ENCODE measurements at regions not wholly inside any gene's neighbourhood (a gene's known extent, or its start where the extent isn't known, plus 50 kb on each side); places are given as distances from the start of the nearest gene placed in this dataset.

DNA sequence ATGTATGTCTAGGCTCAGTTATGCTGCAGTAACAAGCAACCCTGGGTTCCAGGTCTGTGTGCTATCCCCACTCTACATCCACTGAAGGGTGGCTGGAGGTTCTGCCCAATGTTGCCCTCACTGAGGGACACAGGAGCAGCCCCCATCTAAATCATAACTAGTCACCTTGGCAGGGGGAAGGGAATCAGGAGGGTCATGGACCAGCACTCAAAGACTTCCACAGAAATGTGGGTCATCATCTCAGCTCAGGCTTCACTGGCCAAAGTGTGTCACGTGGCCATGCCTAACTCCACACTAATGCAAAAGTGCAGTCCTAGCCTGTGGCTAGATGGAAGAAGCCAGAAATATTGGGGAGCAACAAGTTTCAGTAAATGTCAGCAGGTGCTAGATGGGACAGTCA, 137.3 kb upstream of the ZNF507 start:
- TF ChIP-seq EZH2 (IDR thresholded peaks at IDR 0.05; ENCODE audit: insufficient read depth, low read length), result no peak
- TF ChIP-seq, protein P1, sequence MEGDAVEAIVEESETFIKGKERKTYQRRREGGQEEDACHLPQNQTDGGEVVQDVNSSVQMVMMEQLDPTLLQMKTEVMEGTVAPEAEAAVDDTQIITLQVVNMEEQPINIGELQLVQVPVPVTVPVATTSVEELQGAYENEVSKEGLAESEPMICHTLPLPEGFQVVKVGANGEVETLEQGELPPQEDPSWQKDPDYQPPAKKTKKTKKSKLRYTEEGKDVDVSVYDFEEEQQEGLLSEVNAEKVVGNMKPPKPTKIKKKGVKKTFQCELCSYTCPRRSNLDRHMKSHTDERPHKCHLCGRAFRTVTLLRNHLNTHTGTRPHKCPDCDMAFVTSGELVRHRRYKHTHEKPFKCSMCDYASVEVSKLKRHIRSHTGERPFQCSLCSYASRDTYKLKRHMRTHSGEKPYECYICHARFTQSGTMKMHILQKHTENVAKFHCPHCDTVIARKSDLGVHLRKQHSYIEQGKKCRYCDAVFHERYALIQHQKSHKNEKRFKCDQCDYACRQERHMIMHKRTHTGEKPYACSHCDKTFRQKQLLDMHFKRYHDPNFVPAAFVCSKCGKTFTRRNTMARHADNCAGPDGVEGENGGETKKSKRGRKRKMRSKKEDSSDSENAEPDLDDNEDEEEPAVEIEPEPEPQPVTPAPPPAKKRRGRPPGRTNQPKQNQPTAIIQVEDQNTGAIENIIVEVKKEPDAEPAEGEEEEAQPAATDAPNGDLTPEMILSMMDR (IDR thresholded peaks at IDR 0.05; ENCODE audit: insufficient read depth, low read depth, low read length), result no peak
- Histone ChIP-seq H3K36me3 (ENCODE audit: insufficient read depth, low read length) (no peaks in the 10 kb centered on the region), H3K4me3 (ENCODE audit: insufficient read depth, low read depth, low read length) (no peak overlapping the region), H3K27me3 (ENCODE audit: insufficient read depth, low read length) (no peaks in the 10 kb centered on the region), H4K20me1 (ENCODE audit: insufficient read depth, low read length) (no peaks in the 10 kb centered on the region), H3K9ac (ENCODE audit: low read length) (no peak overlapping the region), H3K4me2 (ENCODE audit: low read length) (no peak overlapping the region), H3K79me2 (ENCODE audit: insufficient read depth, low read length) (no peaks in the 10 kb centered on the region), H3K27ac (ENCODE audit: low read depth, low read length) (no peak overlapping the region), H3K4me1 (ENCODE audit: insufficient read depth, low read length) (no peaks in the 10 kb centered on the region), H2AFZ (ENCODE audit: low read depth, low read length) (no peak overlapping the region), H3K9me3 (ENCODE audit: insufficient read depth, low read depth, low read length) (no peaks in the 10 kb centered on the region)
- H3K4me1 Mint-ChIP-seq (ENCODE audit: low read depth, unreplicated experiment), result no peaks in the 10 kb centered on the region
- no peaks in the 10 kb centered on the region for H3K36me3 Mint-ChIP-seq (ENCODE audit: low read depth, unreplicated experiment)
- no peak for DNase-seq (ENCODE audit: low read depth)
- no peak overlapping the region for H3K27ac Mint-ChIP-seq (ENCODE audit: unreplicated experiment)
- H3K4me3 Mint-ChIP-seq (ENCODE audit: unreplicated experiment), result no peak overlapping the region
- peaks cover 6% of the 10 kb centered on the region for H3K27me3 Mint-ChIP-seq (ENCODE audit: low read depth, unreplicated experiment)
- H3K9me3 Mint-ChIP-seq (ENCODE audit: unreplicated experiment), result peaks cover 16% of the 10 kb centered on the region
- FAIRE-seq, result no peak

DNA sequence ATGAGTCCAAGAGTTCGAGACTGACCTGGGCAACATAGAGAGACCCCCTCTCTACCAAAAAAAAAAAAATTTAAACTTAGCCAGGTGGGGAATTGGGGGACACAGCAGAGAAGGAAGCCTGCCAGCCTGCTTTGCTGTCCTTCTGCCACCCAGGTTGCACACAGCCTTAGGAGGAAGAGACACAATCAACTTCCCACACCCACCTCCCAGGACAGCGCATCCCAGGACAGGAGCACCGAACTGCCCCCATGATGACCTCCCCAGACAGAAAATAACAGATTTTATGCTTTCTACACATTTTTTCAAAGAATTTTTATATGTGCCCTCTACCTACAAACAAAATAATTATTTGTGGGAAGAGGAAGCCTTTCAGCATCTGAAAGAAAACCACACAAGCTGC, 126.0 kb upstream of the ZNF507 start:
- H3K27me3 Mint-ChIP-seq (ENCODE audit: low read depth, unreplicated experiment), result peaks cover 22% of the 10 kb centered on the region
- Histone ChIP-seq H3K79me2 (ENCODE audit: insufficient read depth, low read length) (no peaks in the 10 kb centered on the region), H3K9ac (ENCODE audit: low read length) (no peak overlapping the region), H3K27ac (ENCODE audit: low read depth, low read length) (no peak overlapping the region), H3K9me3 (ENCODE audit: insufficient read depth, low read depth, low read length) (no peaks in the 10 kb centered on the region), H4K20me1 (ENCODE audit: insufficient read depth, low read length) (no peaks in the 10 kb centered on the region), H3K4me2 (ENCODE audit: low read length) (no peak overlapping the region), H2AFZ (ENCODE audit: low read depth, low read length) (no peak overlapping the region), H3K4me3 (ENCODE audit: insufficient read depth, low read depth, low read length) (no peak overlapping the region), H3K27me3 (ENCODE audit: insufficient read depth, low read length) (no peaks in the 10 kb centered on the region), H3K36me3 (ENCODE audit: insufficient read depth, low read length) (no peaks in the 10 kb centered on the region), H3K4me1 (ENCODE audit: insufficient read depth, low read length) (no peaks in the 10 kb centered on the region)
- TF ChIP-seq, protein P1 (IDR thresholded peaks at IDR 0.05; ENCODE audit: insufficient read depth, low read depth, low read length), result no peak
- TF ChIP-seq EZH2 (IDR thresholded peaks at IDR 0.05; ENCODE audit: insufficient read depth, low read length), result no peak
- no peak overlapping the region for H3K27ac Mint-ChIP-seq (ENCODE audit: unreplicated experiment)
- H3K9me3 Mint-ChIP-seq (ENCODE audit: unreplicated experiment), result no peaks in the 10 kb centered on the region
- DNase-seq (ENCODE audit: low read depth) (no peak), FAIRE-seq (no peak)
- H3K4me3 Mint-ChIP-seq (ENCODE audit: unreplicated experiment), result no peak overlapping the region
- no peaks in the 10 kb centered on the region for H3K4me1 Mint-ChIP-seq (ENCODE audit: low read depth, unreplicated experiment)
- H3K36me3 Mint-ChIP-seq (ENCODE audit: low read depth, unreplicated experiment), result no peaks in the 10 kb centered on the region

DNA sequence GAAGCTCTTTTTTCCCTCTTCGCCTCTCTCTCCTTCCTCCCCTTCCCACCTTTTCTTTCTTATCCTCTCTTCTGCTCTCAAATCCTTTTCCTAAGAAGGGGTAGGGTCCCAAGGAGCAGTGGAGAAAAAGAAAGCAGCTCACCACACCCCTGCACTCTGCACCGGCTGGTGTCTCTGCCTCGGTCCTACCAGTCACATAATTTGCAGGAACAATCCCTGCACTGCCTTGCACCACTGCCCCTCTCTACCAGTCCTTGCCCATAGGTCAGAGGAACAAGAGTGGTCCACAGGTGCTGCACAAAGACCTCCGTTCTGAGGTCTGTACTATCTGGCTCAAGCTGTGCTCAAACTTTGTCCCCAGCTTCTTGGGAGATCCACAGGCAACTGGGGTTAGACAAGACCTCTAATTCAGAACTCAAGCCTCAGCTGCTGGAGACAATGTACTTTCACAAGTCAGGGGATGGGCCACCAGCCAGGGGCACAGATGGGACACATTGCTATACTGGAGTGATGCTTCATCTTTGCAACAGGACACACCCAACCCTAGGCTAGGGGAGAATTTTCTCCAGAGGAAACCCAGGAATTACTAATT, 125.4 kb upstream of the ZNF507 start:
- H3K4me3 ChIP-seq (ENCODE audit: insufficient read depth, low read depth, low read length), result no peak overlapping the region
- no peaks in the 10 kb centered on the region for H3K4me1 ChIP-seq (ENCODE audit: insufficient read depth, low read length)
- FAIRE-seq, result no peak
- TF ChIP-seq EZH2 (IDR thresholded peaks at IDR 0.05; ENCODE audit: insufficient read depth, low read length), result no peak
- TF ChIP-seq, protein P1 (IDR thresholded peaks at IDR 0.05; ENCODE audit: insufficient read depth, low read depth, low read length), result no peak
- no peaks in the 10 kb centered on the region for H4K20me1 ChIP-seq (ENCODE audit: insufficient read depth, low read length)
- no peaks in the 10 kb centered on the region for H3K4me1 Mint-ChIP-seq (ENCODE audit: low read depth, unreplicated experiment)
- H3K9me3 Mint-ChIP-seq (ENCODE audit: unreplicated experiment), result no peaks in the 10 kb centered on the region
- H3K4me3 Mint-ChIP-seq (ENCODE audit: unreplicated experiment), result no peak overlapping the region
- H3K79me2 ChIP-seq (ENCODE audit: insufficient read depth, low read length), result no peaks in the 10 kb centered on the region
- H3K27ac ChIP-seq (ENCODE audit: low read depth, low read length), result no peak overlapping the region
- DNase-seq (ENCODE audit: low read depth), result no peak
- no peak overlapping the region for H3K9ac ChIP-seq (ENCODE audit: low read length)
- H3K27me3 ChIP-seq (ENCODE audit: insufficient read depth, low read length), result no peaks in the 10 kb centered on the region
- no peaks in the 10 kb centered on the region for H3K36me3 ChIP-seq (ENCODE audit: insufficient read depth, low read length)
- H3K27ac Mint-ChIP-seq (ENCODE audit: unreplicated experiment), result no peak overlapping the region
- H3K27me3 Mint-ChIP-seq (ENCODE audit: low read depth, unreplicated experiment), result peaks cover 25% of the 10 kb centered on the region
- no peaks in the 10 kb centered on the region for H3K36me3 Mint-ChIP-seq (ENCODE audit: low read depth, unreplicated experiment)
- H2AFZ ChIP-seq (ENCODE audit: low read depth, low read length), result no peak overlapping the region
- H3K9me3 ChIP-seq (ENCODE audit: insufficient read depth, low read depth, low read length), result no peaks in the 10 kb centered on the region
- no peak overlapping the region for H3K4me2 ChIP-seq (ENCODE audit: low read length)

Measured in astrocyte (in vitro differentiated cells and primary cell).